GM18498 (cell line): ENCODE measurements at regions not wholly inside any gene's neighbourhood (a gene's known extent, or its start where the extent isn't known, plus 50 kb on each side); places are given as distances from the start of the nearest gene placed in this dataset.
"Not testable (repeated sequence)": the region's sequence is repeated elsewhere in the genome, so short reads cannot be mapped to it uniquely, and the experiment has no call there.

Experiments used
- ATAC-seq: cut with Tn5 transposase; IDR thresholded peaks from one replicate; pipeline ENCODE4 v1.9.1; 2021; ENCODE audit warnings: mild to moderate bottlenecking, moderate library complexity; ENCODE audit not compliant: unreplicated experiment

GRCh38 chr13:84816567-84817105 is 934.4 kb upstream of the SLITRK1 start:
- no peak for ATAC-seq

DNA sequence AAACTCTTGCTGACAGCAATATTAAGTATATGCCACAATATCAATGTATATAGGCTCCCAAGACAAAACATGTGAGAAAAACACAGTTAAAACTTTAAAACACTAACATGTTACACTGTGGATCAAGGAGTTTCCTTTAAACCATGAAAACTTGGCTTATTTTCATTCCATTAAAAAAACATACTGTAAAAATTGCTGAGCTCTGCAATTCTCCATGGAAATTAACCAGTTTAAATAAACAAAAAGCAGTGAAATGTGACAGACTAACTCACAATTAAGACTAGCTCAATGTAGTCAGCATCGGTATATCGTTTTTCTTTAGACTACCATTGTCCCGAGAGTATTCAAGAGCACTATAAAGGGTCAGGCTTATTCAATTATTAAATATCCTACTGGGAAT is 930.5 kb upstream of the SLITRK1 start:
- ATAC-seq, result no peak

- no peak for ATAC-seq
These were observed 929.8 kb upstream of the SLITRK1 start for GRCh38 chr13:84812078-84812477.

DNA sequence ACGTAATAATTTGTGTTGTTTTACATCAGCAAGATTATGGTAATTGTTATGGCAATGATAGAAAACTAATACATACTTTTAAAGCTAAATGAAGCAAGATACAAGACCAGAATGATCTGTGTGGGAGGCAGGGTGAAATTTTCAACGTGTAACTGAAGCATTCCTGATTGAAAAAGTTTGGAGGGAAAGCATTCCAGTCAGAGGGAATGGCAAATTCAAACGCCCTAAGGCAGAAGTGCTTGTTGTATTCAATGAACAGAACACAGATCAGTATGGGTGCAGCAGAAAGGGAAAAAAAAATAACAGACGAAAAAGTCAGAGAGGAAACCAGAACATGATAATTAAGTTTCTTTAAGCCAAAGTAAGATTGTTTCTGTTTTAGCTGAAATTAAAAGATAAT is 928.5 kb upstream of the SLITRK1 start:
- no peak for ATAC-seq

- no peak for ATAC-seq
These were observed 919.8 kb upstream of the SLITRK1 start for GRCh38 chr13:84802073-84802472.

- no peak for ATAC-seq
These were observed 902.3 kb upstream of the SLITRK1 start for GRCh38 chr13:84784443-84785153.

DNA sequence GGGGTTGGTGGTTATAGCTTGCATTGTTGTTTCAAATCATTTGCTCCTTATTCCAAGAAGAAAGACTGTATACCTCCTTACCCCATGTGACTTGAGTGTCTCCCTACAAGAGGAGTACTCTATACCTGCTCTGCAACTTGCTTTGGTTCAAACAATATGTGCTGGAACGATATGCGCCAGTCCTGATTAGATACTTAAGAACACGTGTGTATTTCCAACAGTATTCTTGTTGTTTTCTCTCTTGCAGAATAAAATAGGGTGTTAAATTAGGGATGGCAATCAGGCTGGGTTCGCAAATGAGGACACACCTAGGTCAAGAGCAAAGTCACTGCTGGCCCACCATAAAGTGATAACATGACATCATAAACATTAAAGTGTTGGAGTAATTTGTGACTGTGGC is 895.0 kb upstream of the SLITRK1 start:
- no peak for ATAC-seq

DNA sequence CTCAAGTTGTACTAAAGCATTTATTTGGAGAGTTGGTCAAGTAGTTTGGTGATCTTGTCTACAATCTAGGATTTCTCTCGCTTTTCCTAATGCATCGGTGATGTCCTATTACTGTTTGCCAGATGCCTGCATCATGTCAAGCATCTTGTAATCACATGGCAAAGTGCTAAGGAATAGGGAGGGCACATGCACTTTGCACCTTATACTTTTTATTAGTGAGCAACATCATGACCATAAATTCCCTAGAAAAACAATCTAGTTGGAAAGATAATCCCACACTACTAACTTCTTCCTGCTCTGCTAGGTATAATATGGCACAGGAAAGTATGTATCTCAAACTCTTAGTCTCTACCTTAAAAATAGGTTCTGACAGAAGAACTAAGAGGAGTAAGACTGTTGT is 894.3 kb upstream of the SLITRK1 start:
- ATAC-seq, result no peak

GRCh38 chr13:84775920-84776319 is 893.6 kb upstream of the SLITRK1 start:
- ATAC-seq, result not testable (repeated sequence)

GRCh38 chr13:84774111-84774510 is 891.8 kb upstream of the SLITRK1 start:
- ATAC-seq, result no peak

DNA sequence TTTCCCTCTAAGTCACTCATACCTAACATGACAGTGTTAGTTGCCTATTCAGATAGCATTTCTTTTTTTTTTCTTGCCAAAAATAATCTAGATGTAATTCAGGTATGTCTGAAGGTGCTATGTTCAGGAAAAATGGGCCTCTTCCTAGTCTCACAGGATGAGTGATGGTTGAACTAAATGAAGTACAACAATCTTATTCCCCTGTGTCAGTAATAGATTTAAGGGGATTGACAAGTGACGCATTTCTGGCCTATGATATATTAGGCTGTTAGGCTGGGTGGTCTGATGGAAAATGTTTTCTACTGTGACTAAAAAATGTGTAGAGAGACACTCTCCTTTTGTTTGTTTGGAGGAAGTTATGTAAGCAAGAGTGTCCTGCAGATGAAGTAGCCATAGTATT is 878.7 kb upstream of the SLITRK1 start:
- no peak for ATAC-seq

DNA sequence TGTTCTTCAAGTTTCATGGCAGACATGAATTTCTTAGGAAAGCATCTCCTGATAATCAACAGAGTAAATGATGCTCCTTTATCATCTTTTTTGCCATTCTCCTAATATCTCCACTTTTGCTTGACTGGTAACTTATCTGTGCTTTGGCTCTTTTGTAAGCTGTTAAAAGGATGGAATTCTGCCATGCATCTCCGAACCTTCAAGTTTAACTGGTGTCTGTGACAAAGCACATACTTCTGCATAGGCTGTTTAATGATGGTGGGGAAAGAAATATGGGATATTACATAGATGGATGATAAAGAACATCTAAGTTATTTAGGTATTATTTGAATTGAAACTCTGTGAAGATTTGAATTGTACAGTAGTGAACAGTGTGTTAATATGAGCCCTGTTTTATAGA is 866.9 kb upstream of the SLITRK1 start:
- ATAC-seq, result no peak

GRCh38 chr13:84745051-84745551 is 862.8 kb upstream of the SLITRK1 start:
- no peak for ATAC-seq

GRCh38 chr13:84744203-84744602 is 861.9 kb upstream of the SLITRK1 start:
- no peak for ATAC-seq

DNA sequence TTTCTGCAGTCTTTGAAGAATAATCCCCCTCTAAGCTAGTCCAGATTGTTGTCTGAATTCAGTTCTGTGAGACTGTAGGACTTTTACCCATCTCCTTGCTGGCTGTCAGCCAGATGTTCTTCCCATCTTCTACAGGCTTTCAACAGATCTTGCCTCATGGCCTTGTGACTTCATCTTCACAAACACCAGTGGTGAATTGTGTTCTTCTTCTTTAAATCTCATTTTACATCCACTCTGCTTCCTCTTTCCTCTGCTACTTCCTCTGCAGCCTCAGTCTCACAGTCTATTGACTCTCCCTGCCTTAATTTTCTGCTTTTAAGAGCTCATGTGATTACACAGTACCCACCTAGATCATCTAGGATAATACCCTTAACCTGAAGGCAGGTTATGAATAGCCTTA is 859.0 kb upstream of the SLITRK1 start:
- no peak for ATAC-seq

GRCh38 chr13:84739021-84739420 is 856.7 kb upstream of the SLITRK1 start:
- ATAC-seq, result no peak

DNA sequence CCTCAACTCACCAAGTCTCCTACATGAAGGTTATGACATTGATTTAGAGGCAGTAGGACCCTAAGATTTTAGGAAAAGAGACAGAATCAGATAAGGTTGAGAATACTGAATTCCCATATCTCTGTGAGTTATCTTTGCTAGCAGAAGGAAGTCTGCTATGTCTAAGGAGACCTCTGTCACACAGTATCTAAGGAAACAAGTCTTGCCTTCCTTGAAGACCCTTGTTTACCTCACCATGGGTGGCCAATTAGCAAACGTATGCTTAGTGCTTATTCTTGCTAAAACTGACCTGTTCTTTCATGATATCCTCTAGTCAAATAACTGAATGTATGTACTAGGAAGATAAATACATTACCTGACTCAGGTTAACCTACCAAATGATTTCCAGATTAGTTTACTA is 855.4 kb upstream of the SLITRK1 start:
- no peak for ATAC-seq

DNA sequence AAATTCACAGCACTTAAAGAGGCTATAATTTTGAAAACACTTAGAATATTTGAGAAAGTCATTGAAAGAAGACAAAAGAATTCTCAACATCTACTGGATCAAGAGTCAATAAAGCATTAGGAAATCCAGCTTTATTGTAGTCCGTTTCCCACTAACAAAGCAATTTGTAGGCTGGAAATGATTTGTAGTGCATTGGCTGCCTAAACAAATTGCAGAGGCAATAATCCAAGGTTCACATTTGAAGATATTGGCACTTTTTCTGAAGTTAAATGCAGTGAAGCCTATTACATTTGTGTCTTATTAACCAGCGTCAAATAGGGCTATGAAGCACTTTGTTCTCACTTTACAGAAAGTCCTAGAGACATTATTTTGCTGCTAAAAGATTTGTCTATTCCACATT is 848.1 kb upstream of the SLITRK1 start:
- no peak for ATAC-seq

DNA sequence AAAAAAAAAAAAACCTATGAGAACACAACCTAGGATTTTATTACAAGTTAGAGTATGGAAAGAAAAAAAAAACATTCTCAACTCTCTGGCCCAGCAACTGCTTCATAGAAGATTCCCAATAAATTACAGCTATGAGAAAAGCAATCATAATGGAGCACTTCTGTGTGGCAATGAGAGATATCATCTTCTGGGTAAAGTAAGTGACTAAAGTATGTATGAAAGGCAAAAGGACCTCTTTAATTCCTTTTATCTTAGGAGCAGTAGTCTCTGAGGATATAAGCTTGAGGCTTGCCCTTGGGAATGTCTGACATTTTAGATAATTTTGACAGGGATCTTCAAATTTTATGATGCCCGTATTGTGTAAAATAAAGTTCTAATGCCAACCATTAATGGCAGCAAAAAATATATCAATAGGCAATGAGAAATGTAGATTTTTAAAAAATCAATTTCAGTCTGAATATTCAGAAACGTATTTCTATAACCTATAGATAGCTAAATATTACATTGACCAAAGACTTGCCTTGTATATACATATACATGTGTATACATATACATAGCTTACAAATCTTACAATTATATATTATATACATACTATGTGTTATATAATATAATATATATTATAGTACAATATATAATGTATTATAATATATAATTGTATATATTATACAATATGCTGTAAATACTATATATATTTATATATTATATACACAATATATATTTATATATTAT is 823.9 kb upstream of the SLITRK1 start:
- ATAC-seq, result no peak

DNA sequence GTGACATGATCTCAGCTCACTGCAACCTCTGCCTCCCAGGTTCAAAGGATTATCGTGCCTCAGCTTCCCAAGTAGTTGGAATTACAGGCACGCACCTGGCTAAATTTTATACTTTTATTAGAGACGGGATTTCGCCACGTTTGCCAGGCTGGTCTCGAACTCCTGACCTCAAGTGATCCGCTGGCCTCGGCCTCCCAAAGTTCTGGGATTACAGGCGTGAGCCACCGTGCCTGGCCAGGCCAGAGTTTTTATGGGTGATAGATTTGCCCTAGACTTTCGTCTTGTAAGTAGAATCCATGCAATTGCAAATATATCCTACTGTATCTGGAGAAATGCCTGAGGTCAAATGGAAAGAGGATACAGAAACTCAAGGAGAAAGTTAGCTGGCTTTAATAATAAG is 819.9 kb upstream of the SLITRK1 start:
- ATAC-seq, result no peak

DNA sequence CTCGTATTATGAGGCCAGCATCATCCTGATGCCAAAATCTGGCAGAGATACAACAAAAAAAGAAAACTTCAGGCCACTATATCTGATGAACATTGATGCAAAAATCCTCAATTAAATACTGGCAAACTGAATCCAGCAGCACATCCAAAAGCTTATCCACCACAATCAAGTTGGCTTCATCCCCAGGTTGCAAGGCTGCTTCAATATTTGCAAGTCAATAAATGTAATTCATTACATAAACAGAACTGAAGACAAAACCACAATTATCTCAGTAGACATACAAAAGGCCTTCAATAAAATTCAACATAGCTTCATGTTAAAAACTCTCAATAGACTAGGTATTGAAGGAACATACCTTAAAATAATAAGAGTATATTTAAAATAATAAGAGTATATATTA is 815.3 kb upstream of the SLITRK1 start:
- not testable (repeated sequence) for ATAC-seq

DNA sequence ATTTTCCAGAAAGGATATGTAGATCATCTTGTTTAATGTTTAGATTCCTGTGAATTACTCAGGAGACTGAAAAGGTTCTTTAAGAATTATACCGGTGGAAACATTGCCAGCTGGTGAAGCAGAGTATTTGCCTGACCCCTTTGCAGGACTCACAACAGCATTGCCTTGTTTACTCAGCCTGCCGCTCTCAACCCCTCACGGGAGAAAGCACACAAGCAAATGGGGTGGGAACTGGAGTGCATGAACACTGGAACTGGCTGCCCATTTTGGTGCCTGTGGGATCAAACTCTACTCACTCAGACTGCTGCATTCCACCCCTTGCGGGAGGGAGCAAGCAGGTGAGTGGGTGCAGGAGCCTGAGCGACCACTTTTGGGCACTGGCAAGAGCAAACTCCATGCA is 804.7 kb upstream of the SLITRK1 start:
- no peak for ATAC-seq
